ENCODE measurements at regions not wholly inside any gene's neighbourhood (a gene's known extent, or its start where the extent isn't known, plus 50 kb on each side); places are given as distances from the start of the nearest gene placed in this dataset.

- TF ChIP-seq EZH2 (IDR thresholded peaks at IDR 0.05; ENCODE audit: insufficient read depth, poor library complexity, severe bottlenecking) (no peak), EZH2phosphoT487 (IDR thresholded peaks at IDR 0.05; ENCODE audit: insufficient read depth, low read depth) (no peak)
These were observed 159.0 kb downstream of the MIS18A start for GRCh38 chr21:32119811-32120210.
